Posterior vena cava (tissue), 2 donors: ENCODE measurements at regions not wholly inside any gene's neighbourhood (a gene's known extent, or its start where the extent isn't known, plus 50 kb on each side); places are given as distances from the start of the nearest gene placed in this dataset.

ENCODE experiments used
- DNase-seq: peaks from one replicate; pipeline ENCODE4 v3.0.0-alpha.2; 2020; ENCODE audit warnings: low spot score
- intact Hi-C, 2 donors: fragments of 100-400 bp; cut with DNase I; formaldehyde crosslinking; loops; one replicate each; pipeline versions ENCODE4 v1.14.1 to v1.14.2; 2022 to 2023
- donor health status: DM: yes; HTN: yes; CAD: no.
- donor health status: DM: yes; HTN: yes; CAD: no.

DNA sequence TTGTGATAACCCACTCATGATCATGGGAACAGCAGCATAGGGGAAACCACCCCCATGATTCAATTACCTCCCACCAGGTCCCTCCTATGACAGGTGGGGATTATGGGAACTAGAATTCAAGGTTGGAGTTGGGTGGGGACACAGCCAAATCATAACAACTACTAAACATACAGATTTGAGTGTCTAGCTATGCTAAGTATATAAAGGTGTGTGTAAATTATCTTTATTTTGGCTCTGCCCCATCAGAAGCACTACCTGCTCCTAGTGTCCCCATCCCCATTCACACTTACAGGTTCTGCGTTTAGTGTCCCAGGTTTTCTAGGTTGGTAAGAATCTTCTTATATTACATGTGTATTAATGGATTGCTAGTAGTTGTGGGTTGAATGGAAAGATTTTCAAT is 464.7 kb downstream of the EPHA4 start:
- intact Hi-C loops = no loop called here

DNA sequence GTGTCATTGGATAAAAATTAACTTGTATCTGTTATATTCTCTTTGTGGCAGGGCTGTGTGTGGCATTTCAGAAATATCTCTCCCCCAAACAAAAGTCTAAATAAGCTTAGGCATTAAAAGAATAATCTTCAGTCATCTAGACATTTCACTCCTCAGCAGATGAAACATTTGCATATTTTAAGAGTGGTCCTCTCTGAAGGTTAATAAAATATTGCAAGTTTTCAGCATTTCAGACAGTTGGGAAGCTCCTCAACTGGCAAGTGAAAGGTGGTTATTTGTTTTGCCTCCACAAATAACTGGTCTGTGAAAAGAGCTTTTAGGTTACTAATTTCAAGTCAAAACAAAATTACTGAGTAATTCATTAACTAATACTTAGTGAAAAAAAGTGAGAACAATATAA is 462.6 kb downstream of the EPHA4 start:
- no peak for DNase-seq
- intact Hi-C loops = no loop called here

More for the DNA sequence above, 464.7 kb downstream of the EPHA4 start:
- DNase-seq = no peak

DNA sequence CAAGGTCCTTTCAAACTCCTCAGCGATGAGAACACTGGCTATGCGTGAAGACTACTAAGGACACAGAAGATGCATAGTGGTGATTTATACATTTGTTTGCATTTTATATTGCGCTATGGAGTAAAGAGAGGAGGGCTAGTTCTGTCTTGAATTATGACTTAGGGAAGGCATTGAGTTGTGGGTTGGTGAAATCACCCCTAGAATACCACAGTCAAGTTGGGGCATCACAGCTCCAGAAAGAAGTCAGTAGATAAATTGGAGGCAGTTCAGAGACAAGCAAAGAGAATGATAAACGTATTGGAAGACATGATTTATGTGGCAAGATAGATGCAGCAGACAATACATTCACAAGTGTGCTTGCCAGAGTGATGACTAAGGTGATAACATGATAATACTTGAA is 460.4 kb downstream of the EPHA4 start:
- intact Hi-C loops = loop anchor here in 1 of 2 donors (5.0 kb wide), 1 partner anchor 596 kb away; no protein-coding TSS in a partner anchor
- DNase-seq = no peak

DNA sequence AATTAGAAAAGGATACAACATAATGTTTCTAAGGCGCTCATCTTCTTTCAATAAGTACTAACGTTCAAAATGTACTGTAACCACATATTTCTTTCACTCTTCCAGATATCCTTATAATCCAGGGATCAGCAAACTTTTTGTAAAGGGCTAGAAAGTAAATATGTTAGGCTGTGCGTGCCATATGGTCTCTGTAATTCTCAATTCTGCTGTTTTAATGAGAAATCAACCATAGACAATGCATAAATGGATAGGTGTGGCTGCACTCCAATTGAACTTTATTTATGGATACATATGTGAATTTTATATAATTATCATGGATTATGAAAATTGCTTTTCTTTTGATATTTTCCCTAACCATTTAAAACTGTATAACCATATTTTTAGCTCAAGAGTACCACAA is 459.4 kb downstream of the EPHA4 start:
- intact Hi-C loops = loop anchor here in 1 of 2 donors (5.0 kb wide), 1 partner anchor 595 kb away; no protein-coding TSS in a partner anchor
- no peak for DNase-seq

GRCh38 chr2:221115944-221116343 is 456.2 kb downstream of the EPHA4 start:
- DNase-seq = no peak
- intact Hi-C loops = no loop called here

DNA sequence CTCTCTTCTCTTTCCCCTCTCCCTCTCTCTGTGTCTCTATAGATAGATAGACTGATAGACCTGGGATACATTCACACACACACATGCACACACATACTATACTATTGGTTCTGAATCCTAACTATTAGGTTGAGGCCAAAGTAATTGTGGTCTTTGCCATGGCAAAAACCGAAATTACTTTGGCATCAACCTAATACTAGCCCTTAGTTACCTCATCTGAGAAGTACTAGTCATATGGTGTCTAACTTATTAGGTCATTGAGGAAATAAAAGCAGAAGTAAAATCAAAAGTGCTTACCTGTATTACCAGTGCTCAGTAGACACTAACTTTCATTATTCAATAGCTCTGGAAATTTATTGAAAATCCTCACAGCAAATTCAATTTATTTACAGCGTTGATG is 451.5 kb downstream of the EPHA4 start:
- no peak for DNase-seq
- intact Hi-C loops = no loop called here

DNA sequence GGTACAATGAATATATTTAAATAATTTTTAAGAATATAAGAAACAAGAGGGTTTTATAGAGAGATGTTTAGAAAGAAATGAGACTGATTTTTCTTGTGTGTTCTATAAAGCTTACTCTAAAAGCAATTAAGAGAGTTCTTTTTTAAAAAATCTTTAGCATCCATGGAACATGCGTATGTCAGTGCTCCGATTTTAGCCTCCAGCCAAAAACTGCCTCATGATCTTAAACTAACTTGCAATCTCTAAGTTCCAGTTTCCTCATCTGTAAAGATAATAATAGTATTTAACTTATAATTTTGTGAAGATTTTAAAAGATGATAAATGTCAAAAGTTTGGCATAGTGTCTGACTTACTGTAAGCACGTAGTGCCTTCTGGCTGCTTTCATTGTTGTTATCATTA is 448.7 kb downstream of the EPHA4 start:
- no peak for DNase-seq
- intact Hi-C loops = no loop called here

- intact Hi-C loops = no loop called here
- no peak for DNase-seq
Observed at GRCh38 chr2:221124532-221125240, 447.4 kb downstream of the EPHA4 start.

GRCh38 chr2:221125691-221126090 is 446.4 kb downstream of the EPHA4 start:
- intact Hi-C loops = no loop called here
- no peak for DNase-seq

- DNase-seq = no peak
Observed at GRCh38 chr2:221129657-221130056, 442.4 kb downstream of the EPHA4 start.

DNA sequence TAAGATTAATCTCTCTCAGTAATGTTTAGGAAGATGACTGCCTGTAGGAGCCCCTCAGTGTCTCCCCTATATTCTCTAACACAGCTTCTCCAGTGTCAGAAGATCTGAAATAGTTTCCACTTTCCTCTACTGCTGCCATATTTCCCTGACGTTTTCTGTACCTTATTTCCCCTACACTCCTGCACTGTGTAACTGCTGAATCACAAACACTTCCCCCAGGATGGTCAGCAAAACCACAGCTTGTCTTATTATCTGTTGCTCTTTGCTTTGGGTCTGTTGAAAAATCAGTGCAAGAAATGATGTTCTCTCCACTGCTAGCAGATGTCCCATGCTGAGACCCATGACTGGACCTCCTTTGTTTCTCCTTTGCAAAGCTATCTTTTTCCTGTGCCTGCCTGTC is 441.7 kb downstream of the EPHA4 start:
- intact Hi-C loops = no loop called here

More at GRCh38 chr2:221129657-221130056, 442.4 kb downstream of the EPHA4 start:
- intact Hi-C loops = no loop called here

DNA sequence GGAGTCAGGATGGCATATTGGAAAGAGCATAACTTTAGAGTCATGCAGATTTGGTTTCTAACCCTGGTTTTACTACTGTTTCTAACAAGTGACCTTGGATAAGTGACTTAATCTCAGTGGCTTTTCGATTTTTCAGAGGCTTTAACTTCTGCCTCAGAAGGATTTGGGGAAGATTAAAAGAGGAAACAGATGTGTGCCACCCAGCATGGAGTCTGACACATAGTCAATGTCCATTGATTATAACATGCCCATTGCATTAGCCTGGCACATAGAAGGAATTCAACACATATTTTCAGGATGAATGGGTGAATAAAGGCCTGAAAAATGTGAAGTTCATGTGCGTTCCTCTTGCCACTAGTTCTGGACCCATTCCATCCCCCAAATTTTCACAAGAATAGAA is 438.2 kb downstream of the EPHA4 start:
- no peak for DNase-seq
- intact Hi-C loops = no loop called here

More for the DNA sequence above, 441.7 kb downstream of the EPHA4 start:
- DNase-seq = no peak

GRCh38 chr2:221134718-221135117 is 437.4 kb downstream of the EPHA4 start:
- intact Hi-C loops = no loop called here
- no peak for DNase-seq

DNA sequence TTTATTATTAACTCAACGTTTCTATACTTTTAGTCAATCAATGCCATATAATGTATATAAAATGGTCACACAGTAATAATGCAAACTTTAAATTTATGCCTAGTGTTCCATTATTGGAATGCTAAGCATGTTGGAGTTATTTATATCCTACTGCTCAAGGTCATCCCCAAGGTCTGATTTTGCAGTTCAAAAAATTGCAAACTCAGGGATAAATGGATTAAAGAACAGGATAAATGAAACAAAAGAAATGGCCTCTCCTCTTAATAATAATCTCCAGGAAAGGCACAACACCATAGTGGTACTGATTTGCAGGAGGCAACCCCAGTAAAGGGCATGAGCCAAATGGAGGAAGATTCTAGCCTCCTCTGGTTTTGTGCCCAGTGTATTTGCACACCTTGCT is 436.4 kb downstream of the EPHA4 start:
- intact Hi-C loops = no loop called here
- DNase-seq = no peak

- intact Hi-C loops = no loop called here
- DNase-seq = no peak
Observed at GRCh38 chr2:221137385-221137784, 434.7 kb downstream of the EPHA4 start.

DNA sequence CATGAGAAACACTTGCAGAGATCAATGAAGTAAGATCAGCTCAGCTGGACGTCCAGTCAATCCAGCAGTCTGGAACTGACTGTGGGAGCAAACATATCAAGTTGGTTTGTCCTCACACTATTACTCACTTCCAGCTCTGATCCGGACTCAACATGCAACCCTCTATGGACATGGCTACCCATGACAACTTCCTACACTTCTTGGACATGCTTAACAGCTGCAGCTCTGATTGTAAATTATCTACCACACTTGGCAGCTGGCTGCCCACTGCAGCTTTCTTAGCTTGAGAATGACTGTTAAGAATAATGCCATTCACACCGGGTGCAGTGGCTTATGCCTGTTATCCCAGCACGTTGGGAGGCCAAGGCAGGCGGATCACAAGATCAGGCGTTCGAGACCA is 429.8 kb downstream of the EPHA4 start:
- intact Hi-C loops = no loop called here

DNA sequence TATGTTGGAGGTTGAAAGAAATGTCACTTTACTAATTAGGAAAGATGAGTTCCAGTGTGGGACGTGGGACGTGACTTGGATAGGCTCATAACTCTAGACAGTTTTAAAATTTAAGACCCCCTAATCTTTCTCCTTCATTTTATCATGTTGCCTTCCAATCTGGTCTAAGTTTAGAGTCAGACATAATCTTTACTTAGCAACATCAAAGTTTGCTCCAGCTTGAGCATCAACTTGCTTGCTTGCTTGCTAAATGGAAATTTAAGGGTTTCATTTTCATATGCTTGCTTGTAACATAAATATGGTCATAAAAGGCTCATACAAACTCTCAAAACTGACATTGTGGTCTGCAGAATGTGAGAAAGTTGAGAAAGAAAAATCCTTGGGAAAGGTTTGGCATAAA is 428.9 kb downstream of the EPHA4 start:
- DNase-seq = no peak
- intact Hi-C loops = no loop called here

More for the DNA sequence above, 429.8 kb downstream of the EPHA4 start:
- DNase-seq = no peak

GRCh38 chr2:221144909-221145308 is 427.2 kb downstream of the EPHA4 start:
- intact Hi-C loops = no loop called here
- no peak for DNase-seq

- no peak for DNase-seq
- intact Hi-C loops = no loop called here
Observed at GRCh38 chr2:221145396-221145795, 426.7 kb downstream of the EPHA4 start.

GRCh38 chr2:221153226-221153625 is 418.9 kb downstream of the EPHA4 start:
- intact Hi-C loops = no loop called here

GRCh38 chr2:221154176-221154575 is 417.9 kb downstream of the EPHA4 start:
- intact Hi-C loops = no loop called here
- DNase-seq = no peak

More at GRCh38 chr2:221153226-221153625, 418.9 kb downstream of the EPHA4 start:
- no peak for DNase-seq
